NB4 (cell line): ENCODE measurements at regions not wholly inside any gene's neighbourhood (a gene's known extent, or its start where the extent isn't known, plus 50 kb on each side); places are given as distances from the start of the nearest gene placed in this dataset.

Source experiments
- DNase-seq: peaks from one replicate; pipeline ENCODE4 v3.0.0; 2010; ENCODE audit warnings: low read depth
- H3K4me3 ChIP-seq: one replicate; pipeline ENCODE4 v1.5.1; 2011; ENCODE audit warnings: mild to moderate bottlenecking, low read depth, low read length, moderate library complexity
- CTCF ChIP-seq: IDR thresholded peaks from one replicate; pipeline ENCODE4 v1.5.1; 2012; ENCODE audit warnings: low read depth, low read length
- MYC ChIP-seq: IDR thresholded peaks from 2 replicates; pipeline ENCODE4 v1.6.1; 2011; ENCODE audit warnings: low read depth, low read length
- POLR2A ChIP-seq: IDR thresholded peaks from 2 replicates; pipeline ENCODE4 v1.6.1; 2011; ENCODE audit warnings: mild to moderate bottlenecking; ENCODE audit not compliant: insufficient read length; ENCODE audit errors: extremely low read depth
- TF ChIP-seq, protein P1 (sequence below): IDR thresholded peaks from 2 replicates; pipeline ENCODE4 v1.6.1; 2011; ENCODE audit warnings: low read depth, low read length

GRCh38 chr6:164066766-164067165, 652.2 kb downstream of the QKI start:
- TF ChIP-seq POLR2A (no peak), MYC (no peak), CTCF (no peak)
- TF ChIP-seq, protein P1, sequence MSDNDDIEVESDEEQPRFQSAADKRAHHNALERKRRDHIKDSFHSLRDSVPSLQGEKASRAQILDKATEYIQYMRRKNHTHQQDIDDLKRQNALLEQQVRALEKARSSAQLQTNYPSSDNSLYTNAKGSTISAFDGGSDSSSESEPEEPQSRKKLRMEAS = no peak
- no peak for DNase-seq
- no peak overlapping the region for H3K4me3 ChIP-seq

DNA sequence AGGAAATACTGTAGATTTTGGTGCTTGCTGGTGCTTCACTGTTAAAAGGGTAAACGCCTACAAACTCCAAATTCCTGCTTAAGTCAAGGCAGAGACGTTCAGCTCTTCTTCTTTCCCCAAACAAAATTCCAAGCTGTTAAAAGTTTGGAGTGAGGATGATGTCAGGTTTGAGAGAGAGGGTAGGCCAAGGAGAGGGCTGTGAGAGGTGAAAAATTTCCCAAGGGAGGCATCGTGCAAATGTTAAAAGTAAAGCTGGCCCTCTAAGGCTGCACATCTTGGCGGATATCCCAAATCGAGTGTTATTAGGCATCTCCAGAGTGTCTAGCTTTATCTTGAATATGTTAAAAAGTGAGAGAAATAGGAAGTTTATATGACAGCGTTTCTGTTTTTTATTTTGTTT, 651.8 kb downstream of the QKI start:
- no peak overlapping the region for H3K4me3 ChIP-seq
- TF ChIP-seq POLR2A (no peak), CTCF (no peak), MYC (no peak)
- TF ChIP-seq, protein P1 = no peak
- DNase-seq = no peak

GRCh38 chr6:164063346-164063745, 648.8 kb downstream of the QKI start:
- no peak for DNase-seq
- TF ChIP-seq CTCF (no peak), POLR2A (no peak), MYC (no peak)
- TF ChIP-seq, protein P1 = no peak
- no peak overlapping the region for H3K4me3 ChIP-seq

- no peak overlapping the region for H3K4me3 ChIP-seq
- TF ChIP-seq CTCF = no peak
- no peak for TF ChIP-seq MYC
- no peak for DNase-seq
These were observed 648.4 kb downstream of the QKI start for GRCh38 chr6:164062872-164063271.

DNA sequence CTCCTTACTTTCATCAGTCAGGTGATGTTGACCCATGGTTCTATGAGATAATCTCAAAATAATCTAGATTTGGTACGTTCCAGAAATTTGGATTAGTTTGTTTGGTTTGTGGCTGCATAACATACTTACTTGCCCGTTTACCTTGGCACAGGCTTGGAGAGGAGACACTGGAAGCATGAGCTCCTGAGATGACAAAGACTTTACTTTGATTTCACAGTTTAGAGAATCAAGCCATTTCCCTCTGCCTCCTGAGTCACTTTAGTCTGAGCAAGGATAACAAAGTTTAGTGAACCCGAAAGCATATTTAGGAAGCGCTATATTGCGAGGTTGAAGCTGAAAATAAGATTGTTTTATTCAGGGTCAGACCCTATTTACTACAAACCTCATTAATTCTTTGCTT, 643.4 kb downstream of the QKI start:
- H3K4me3 ChIP-seq = no peak overlapping the region
- TF ChIP-seq, protein P1 = no peak
- TF ChIP-seq CTCF (no peak), MYC (no peak), POLR2A (no peak)
- no peak for DNase-seq

DNA sequence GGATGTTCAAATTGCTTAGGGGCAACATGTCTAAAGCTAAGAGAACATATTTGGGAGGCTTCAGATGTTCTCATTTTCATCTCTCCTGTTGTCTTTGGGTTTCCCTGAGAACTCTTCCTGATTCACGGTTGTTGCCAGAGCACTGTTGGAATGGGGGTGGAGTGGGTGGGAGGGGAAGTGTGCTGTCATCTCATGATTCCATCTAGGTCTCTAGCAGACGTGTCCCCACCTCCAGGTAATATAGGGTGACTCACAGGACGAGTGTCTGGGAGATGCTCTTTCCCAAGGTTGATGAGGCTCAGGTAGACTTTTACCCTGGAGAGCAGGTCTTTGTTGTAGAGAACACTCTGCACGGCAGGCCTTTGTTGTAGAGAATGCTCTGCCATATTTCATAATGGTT, 636.9 kb downstream of the QKI start:
- no peak for DNase-seq
- TF ChIP-seq POLR2A (no peak), CTCF (no peak), MYC (no peak)
- TF ChIP-seq, protein P1 = no peak

More for the DNA sequence above, 636.9 kb downstream of the QKI start:
- no peak overlapping the region for H3K4me3 ChIP-seq
